22Rv1 (cell line): ENCODE measurements at regions not wholly inside any gene's neighbourhood (a gene's known extent, or its start where the extent isn't known, plus 50 kb on each side); places are given as distances from the start of the nearest gene placed in this dataset.
"Not testable (repeated sequence)": the region's sequence is repeated elsewhere in the genome, so short reads cannot be mapped to it uniquely, and the experiment has no call there.

Source experiments
- ZFX ChIP-seq: fragments of 450-650 bp; IDR thresholded peaks from 2 replicates; pipeline ENCODE4 v1.6.1; 2017; ENCODE audit warnings: antibody characterized with exemption, borderline replicate concordance
- TF ChIP-seq, protein P1 (sequence below): fragments of 450-650 bp; IDR thresholded peaks from 2 replicates; pipeline ENCODE4 v1.5.1; 2017; ENCODE audit warnings: mild to moderate bottlenecking

DNA sequence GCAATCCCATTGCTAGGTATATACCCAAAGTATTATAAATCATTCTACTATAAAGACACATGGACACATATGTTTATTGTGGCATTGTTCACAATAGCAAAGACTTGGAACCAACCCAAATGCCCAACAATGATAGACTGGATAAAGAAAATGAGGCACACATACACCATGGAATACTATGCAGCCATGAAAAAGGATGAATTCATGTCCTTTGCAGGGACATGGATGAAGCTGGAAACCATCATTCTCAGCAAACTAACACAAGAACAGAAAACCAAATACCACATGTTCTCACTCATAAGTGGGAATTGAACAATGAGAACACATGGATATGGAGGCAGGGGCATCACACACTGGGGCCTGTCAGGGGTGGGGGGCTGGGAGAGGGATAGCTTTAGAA is 249.4 kb downstream of the UBE3D start:
- TF ChIP-seq, protein P1, sequence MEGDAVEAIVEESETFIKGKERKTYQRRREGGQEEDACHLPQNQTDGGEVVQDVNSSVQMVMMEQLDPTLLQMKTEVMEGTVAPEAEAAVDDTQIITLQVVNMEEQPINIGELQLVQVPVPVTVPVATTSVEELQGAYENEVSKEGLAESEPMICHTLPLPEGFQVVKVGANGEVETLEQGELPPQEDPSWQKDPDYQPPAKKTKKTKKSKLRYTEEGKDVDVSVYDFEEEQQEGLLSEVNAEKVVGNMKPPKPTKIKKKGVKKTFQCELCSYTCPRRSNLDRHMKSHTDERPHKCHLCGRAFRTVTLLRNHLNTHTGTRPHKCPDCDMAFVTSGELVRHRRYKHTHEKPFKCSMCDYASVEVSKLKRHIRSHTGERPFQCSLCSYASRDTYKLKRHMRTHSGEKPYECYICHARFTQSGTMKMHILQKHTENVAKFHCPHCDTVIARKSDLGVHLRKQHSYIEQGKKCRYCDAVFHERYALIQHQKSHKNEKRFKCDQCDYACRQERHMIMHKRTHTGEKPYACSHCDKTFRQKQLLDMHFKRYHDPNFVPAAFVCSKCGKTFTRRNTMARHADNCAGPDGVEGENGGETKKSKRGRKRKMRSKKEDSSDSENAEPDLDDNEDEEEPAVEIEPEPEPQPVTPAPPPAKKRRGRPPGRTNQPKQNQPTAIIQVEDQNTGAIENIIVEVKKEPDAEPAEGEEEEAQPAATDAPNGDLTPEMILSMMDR: not testable (repeated sequence)
- TF ChIP-seq ZFX: not testable (repeated sequence)
